H1 (cell line): ENCODE measurements at regions not wholly inside any gene's neighbourhood (a gene's known extent, or its start where the extent isn't known, plus 50 kb on each side); places are given as distances from the start of the nearest gene placed in this dataset.

Experiments
- CTCF ChIA-PET: fragments of 300-600 bp; sonication (Branson Sonifier 250); formaldehyde crosslinking; loops from one replicate; lab custom pipeline; 2021; ENCODE audit not compliant: partially characterized antibody; lab: Charles Lee
- POLR2A ChIA-PET: fragments of 300-600 bp; sonication (Branson Sonifier 250); formaldehyde crosslinking; loops from one replicate; lab custom pipeline; 2021; ENCODE audit warnings: inconsistent platforms; ENCODE audit not compliant: partially characterized antibody; lab: Charles Lee
- DNase-seq, 2 experiments: peaks; one replicate each; pipeline versions ENCODE4 v3.0.0 to v3.0.0-alpha.2; 2010 to 2022; ENCODE audit warnings: low spot score in 2 of 2, low read depth in 1 of 2, mixed read lengths in 1 of 2
- FAIRE-seq: peaks from 2 replicates; lab custom pipeline; 2011; peaks lifted over from hg19 to GRCh38; lab: Jason Lieb, UNC
- H2AFZ ChIP-seq: 2 replicates; pipeline ENCODE4 v1.8.1; 2012; ENCODE audit warnings: low read length, inconsistent platforms
- H2AK5ac ChIP-seq: 2 replicates; pipeline ENCODE4 v1.6.1; 2013; ENCODE audit warnings: low read depth, low read length
- H2BK120ac ChIP-seq: replicated peaks from 2 replicates; pipeline ENCODE3; 2013; ENCODE audit warnings: low read depth, low read length, inconsistent platforms
- H2BK12ac ChIP-seq: 2 replicates; pipeline ENCODE4 v1.6.1; 2013; ENCODE audit warnings: low read depth, low read length
- H2BK15ac ChIP-seq: 2 replicates; pipeline ENCODE4 v1.6.1; 2013; ENCODE audit warnings: low read length
- H2BK20ac ChIP-seq: 2 replicates; pipeline ENCODE4 v1.6.1; 2013; ENCODE audit warnings: low read length
- H2BK5ac ChIP-seq: 2 replicates; pipeline ENCODE4 v1.6.1; 2013; ENCODE audit warnings: low read depth, low read length
- H3K14ac ChIP-seq: 2 replicates; pipeline ENCODE4 v1.6.1; 2013; ENCODE audit warnings: inconsistent platforms; ENCODE audit not compliant: insufficient read length
- H3K18ac ChIP-seq: 2 replicates; pipeline ENCODE4 v1.6.1; 2013; ENCODE audit warnings: low read length; ENCODE audit errors: extremely low read depth
- H3K23ac ChIP-seq: 2 replicates; pipeline ENCODE4 v1.6.1; 2013; ENCODE audit warnings: inconsistent platforms; ENCODE audit not compliant: insufficient read length
- H3K23me2 ChIP-seq: 2 replicates; pipeline ENCODE4 v1.6.1; 2013; ENCODE audit warnings: low read depth, low read length
- H3K27ac ChIP-seq: 2 replicates; pipeline ENCODE4 v1.6.1; 2011; ENCODE audit warnings: low read depth, low read length, inconsistent platforms
- H3K27me3 ChIP-seq, 4 experiments: replicated peaks in 1 of 4; 1 replicate in 1 of 4; 2 replicates in 3 of 4; pipeline versions ENCODE4 v1.6.1 to v1.8.1; 2011 to 2013; ENCODE audit warnings: low read length in 3 of 4, mild to moderate bottlenecking in 3 of 4, inconsistent platforms in 2 of 4, mixed read lengths in 2 of 4, moderate library complexity in 1 of 4; ENCODE audit not compliant: control insufficient read depth in 3 of 4, insufficient read depth in 3 of 4; ENCODE audit errors: extremely low read depth in 1 of 4
- H3K36me3 ChIP-seq, 4 experiments: 2 replicates each; pipeline versions ENCODE4 v1.6.1 to v1.8.1; 2011 to 2013; ENCODE audit warnings: mild to moderate bottlenecking in 4 of 4, low read length in 3 of 4, moderate library complexity in 2 of 4, control low read depth in 1 of 4, inconsistent platforms in 1 of 4; ENCODE audit not compliant: insufficient read depth in 4 of 4, control insufficient read depth in 2 of 4
- H3K4ac ChIP-seq: replicated peaks from 2 replicates; pipeline ENCODE3; 2013; ENCODE audit warnings: low read length, low read depth, mixed read lengths, inconsistent platforms; ENCODE audit not compliant: insufficient read length
- H3K4me1 ChIP-seq, 4 experiments: replicated peaks in 1 of 4; 1 replicate in 1 of 4; 2 replicates in 3 of 4; pipeline versions ENCODE4 v1.6.1 to v1.8.1; 2011 to 2013; ENCODE audit warnings: low read length in 3 of 4, inconsistent platforms in 2 of 4, mixed read lengths in 1 of 4; ENCODE audit not compliant: insufficient read depth in 4 of 4, control insufficient read depth in 3 of 4
- H3K4me2 ChIP-seq, 2 experiments: 2 replicates each; pipeline versions ENCODE4 v1.6.1 to v1.8.1; 2011 to 2013; ENCODE audit warnings: low read depth in 2 of 2, low read length in 2 of 2, control low read depth in 1 of 2, inconsistent platforms in 1 of 2, mild to moderate bottlenecking in 1 of 2; ENCODE audit not compliant: insufficient read depth in 1 of 2
- H3K4me3 ChIP-seq, 4 experiments: fragments of 200-600, 300-600 bp in 1 of 4; sonication (generic), shearing (Covaris generic), sonication (Bioruptor Twin) in 1 of 4; 2 replicates each; pipeline versions ENCODE4 v1.5.1 to v1.8.1; 2011 to 2016; ENCODE audit warnings: low read length in 4 of 4, low read depth in 3 of 4, control low read depth in 2 of 4, inconsistent platforms in 2 of 4, mild to moderate bottlenecking in 2 of 4, mixed read lengths in 1 of 4, moderate library complexity in 1 of 4; ENCODE audit not compliant: insufficient read depth in 2 of 4; ENCODE audit errors: extremely low read depth in 1 of 4
- H3K56ac ChIP-seq: replicated peaks from 2 replicates; pipeline ENCODE3; 2013; ENCODE audit warnings: low read depth, mild to moderate bottlenecking, mixed read lengths, low read length, inconsistent platforms; ENCODE audit not compliant: insufficient read length
- H3K79me1 ChIP-seq: 2 replicates; pipeline ENCODE4 v1.6.1; 2013; ENCODE audit warnings: low read depth, low read length, control low read depth
- H3K79me2 ChIP-seq, 2 experiments: 2 replicates each; pipeline versions ENCODE4 v1.6.1 to v1.8.1; 2012 to 2013; ENCODE audit warnings: low read length in 2 of 2, mild to moderate bottlenecking in 2 of 2, inconsistent platforms in 1 of 2; ENCODE audit not compliant: insufficient read depth in 2 of 2, control insufficient read depth in 1 of 2
- H3K9ac ChIP-seq, 4 experiments: replicated peaks in 1 of 4; 1 replicate in 1 of 4; 2 replicates in 3 of 4; pipeline versions ENCODE4 v1.6.1 to v1.8.1; 2011 to 2013; ENCODE audit warnings: low read depth in 3 of 4, low read length in 3 of 4, control low read depth in 2 of 4, mild to moderate bottlenecking in 2 of 4, moderate library complexity in 2 of 4, inconsistent platforms in 1 of 4; ENCODE audit errors: extremely low read depth in 1 of 4
- H3K9me3 ChIP-seq, 2 experiments: 2 replicates each; pipeline versions ENCODE4 v1.6.1 to v1.8.1; 2012 to 2013; ENCODE audit warnings: mild to moderate bottlenecking in 2 of 2, moderate library complexity in 2 of 2, control low read depth in 1 of 2, inconsistent platforms in 1 of 2, low read depth in 1 of 2, low read length in 1 of 2, mixed read lengths in 1 of 2; ENCODE audit not compliant: insufficient read depth in 2 of 2
- H4K20me1 ChIP-seq, 2 experiments: replicated peaks in 1 of 2; 2 replicates each; pipeline versions ENCODE3 to v1.8.1; 2011 to 2013; ENCODE audit warnings: inconsistent platforms in 2 of 2, low read length in 2 of 2, mild to moderate bottlenecking in 1 of 2; ENCODE audit not compliant: insufficient read depth in 2 of 2, control insufficient read depth in 1 of 2
- H4K5ac ChIP-seq: 2 replicates; pipeline ENCODE4 v1.6.1; 2013; ENCODE audit warnings: low read length, low read depth, mixed read lengths, inconsistent platforms; ENCODE audit not compliant: insufficient read length
- H4K8ac ChIP-seq: 2 replicates; pipeline ENCODE4 v1.8.0; 2013; ENCODE audit warnings: mild to moderate bottlenecking, moderate library complexity, low read length, inconsistent platforms; ENCODE audit not compliant: insufficient read depth; ENCODE audit errors: extremely low read depth
- H4K91ac ChIP-seq: replicated peaks from 2 replicates; pipeline ENCODE3; 2013; ENCODE audit warnings: low read length, mixed read lengths, inconsistent platforms; ENCODE audit not compliant: insufficient read length
- CBX5 ChIP-seq: fragments of 300-800, 300-1000 bp; sonication (generic); IDR thresholded peaks from 2 replicates; pipeline ENCODE4 v1.7.1; 2016; ENCODE audit warnings: antibody characterized with exemption, low read length, low read depth
- GABPA ChIP-seq: IDR thresholded peaks from 2 replicates; pipeline ENCODE4 v1.6.1; 2011; ENCODE audit warnings: mild to moderate bottlenecking, low read length, moderate library complexity, borderline replicate concordance; ENCODE audit not compliant: insufficient read depth
- GTF2F1 ChIP-seq: IDR thresholded peaks from 2 replicates; pipeline ENCODE4 v1.6.1; 2012; ENCODE audit warnings: low read depth, low read length, improper control_type of control experiment, borderline replicate concordance
- JUN ChIP-seq: IDR thresholded peaks from 2 replicates; pipeline ENCODE4 v1.6.1; 2011; ENCODE audit warnings: low read depth, mild to moderate bottlenecking, improper control_type of control experiment, low read length
- KDM5A ChIP-seq: fragments of 200-600 bp; IDR thresholded peaks from 2 replicates; pipeline ENCODE4 v1.7.1; 2012; ENCODE audit warnings: mild to moderate bottlenecking, low read length, inconsistent platforms, mixed read lengths
- MAFK ChIP-seq: IDR thresholded peaks from 2 replicates; pipeline ENCODE4 v1.6.1; 2012; ENCODE audit warnings: low read depth, mild to moderate bottlenecking, improper control_type of control experiment, low read length
- POLR2AphosphoS5 ChIP-seq: IDR thresholded peaks from 2 replicates; pipeline ENCODE4 v1.6.1; 2011; ENCODE audit warnings: low read depth, low read length
- POU5F1 ChIP-seq: IDR thresholded peaks from 2 replicates; pipeline ENCODE4 v1.6.1; 2011; ENCODE audit warnings: low read depth, mild to moderate bottlenecking, low read length, moderate library complexity
- SIN3A ChIP-seq, 2 experiments: IDR thresholded peaks in 1 of 2; conservative IDR thresholded peaks in 1 of 2; 2 replicates each; pipeline ENCODE4 v1.6.1; 2011 to 2012; ENCODE audit warnings: low read length in 2 of 2, improper control_type of control experiment in 1 of 2, low read depth in 1 of 2, mild to moderate bottlenecking in 1 of 2
- SRF ChIP-seq: IDR thresholded peaks from 2 replicates; pipeline ENCODE4 v1.6.1; 2011; ENCODE audit warnings: mild to moderate bottlenecking, low read depth, low read length, moderate library complexity
- TEAD4 ChIP-seq: IDR thresholded peaks from 2 replicates; pipeline ENCODE4 v1.6.1; 2012; ENCODE audit warnings: low read depth, low read length, inconsistent platforms, mixed read lengths
- WGBS, 2 experiments: shearing (Covaris generic) in 1 of 2; methylation state at CpG; one replicate each; pipeline versions ENCODE4 v1.1.6 to v1.1.7; 2013 to 2015; ENCODE audit warnings: low lambda C conversion rate in 2 of 2, mixed read lengths in 2 of 2, inconsistent platforms in 1 of 2, low coverage in 1 of 2, missing lambda C conversion rate in 1 of 2; ENCODE audit not compliant: insufficient replicate concordance in 2 of 2, insufficient coverage in 1 of 2, insufficient read length in 1 of 2; ENCODE audit errors: extremely low coverage in 1 of 2, missing lambda C conversion rate in 1 of 2; 5-methylcytosine and 5-hydroxymethylcytosine counted together

DNA sequence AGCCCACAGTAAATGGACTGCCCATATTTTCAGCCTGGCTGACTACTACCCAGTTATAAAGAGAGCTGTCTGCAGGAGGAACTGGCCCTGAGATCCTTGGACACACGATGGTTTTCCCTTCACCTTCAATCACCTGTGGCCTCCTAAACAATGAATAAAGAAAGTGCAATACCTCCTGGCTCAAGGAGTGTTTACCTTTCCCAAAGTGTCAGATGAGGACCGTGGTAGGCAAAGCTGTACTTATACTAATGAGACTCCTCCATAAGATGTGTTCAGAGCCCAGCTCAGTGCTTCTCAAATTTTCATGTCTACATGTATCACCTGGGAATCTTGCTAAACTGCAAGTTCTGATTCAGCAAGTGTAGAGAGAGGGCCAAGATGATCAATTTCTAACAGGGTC, 284.5 kb upstream of the VLDLR start:
- Histone ChIP-seq H2BK15ac (no peak overlapping the region), H2BK12ac (no peak overlapping the region), H3K4ac (no peak overlapping the region), H4K5ac (no peak overlapping the region), H4K20me1 (no peaks in the 10 kb centered on the region), H3K36me3 (no peaks in the 10 kb centered on the region), H3K4me3 (no peak overlapping the region), H4K8ac (no peak overlapping the region), H3K56ac (no peak overlapping the region), H3K27ac (no peak overlapping the region), H3K23me2 (no peaks in the 10 kb centered on the region), H3K14ac (no peak overlapping the region), H3K4me2 (no peak overlapping the region), H2BK5ac (no peak overlapping the region), H3K79me1 (no peaks in the 10 kb centered on the region), H2AFZ (no peak overlapping the region), H2AK5ac (no peak overlapping the region), H3K27me3 (no peaks in the 10 kb centered on the region), H3K4me1 (no peaks in the 10 kb centered on the region), H3K9me3 (no peaks in the 10 kb centered on the region), H3K9ac (no peak overlapping the region), H4K91ac (no peak overlapping the region), H2BK20ac (no peak overlapping the region), H2BK120ac (no peak overlapping the region), H3K18ac (no peak overlapping the region), H3K79me2 (no peaks in the 10 kb centered on the region; a peak in 1 of 4 replicates), H3K23ac (no peak overlapping the region)
- FAIRE-seq (no peak), DNase-seq (no peak)
- TF ChIP-seq SRF (no peak), POLR2AphosphoS5 (no peak), POU5F1 (no peak), GABPA (no peak), KDM5A (no peak), TEAD4 (no peak), JUN (no peak), CBX5 (no peak), SIN3A (conservative IDR thresholded peaks at IDR 0.05 in 1 of 2, IDR thresholded peaks at IDR 0.05 in 1 of 2; ENCODE audit: low read depth in 1 of 2, low read length in 2 of 2) (no peak), GTF2F1 (no peak), MAFK (no peak)
- 89% methylated on average over 2 of the region's 2 CpGs; no CpG with 5 or more reads in 1 of the 2 experiments for WGBS, 2 experiments
- POLR2A ChIA-PET, result no interaction called here
- CTCF ChIA-PET, result interaction anchor here (1.0 to 1.5 kb wide), 4 partner anchors 10 to 31 kb away, joined by 3 to 5 read pairs (median 3); no protein-coding TSS in a partner anchor
